HCT116 (cell line): ENCODE measurements at regions not wholly inside any gene's neighbourhood (a gene's known extent, or its start where the extent isn't known, plus 50 kb on each side); places are given as distances from the start of the nearest gene placed in this dataset.

ENCODE experiments used
- ATAC-seq: fragments of 200-7000 bp; cut with Tn5 transposase; 2 replicates; pipeline ENCODE4 v1.9.1; 2020; ENCODE audit warnings: mild to moderate bottlenecking, moderate library complexity
- BruUV-seq: library from RNA; stranded (reverse); fragments of 400-500 nt; replicated peaks from 2 replicates; lab custom pipeline; 2021; lab: Mats Ljungman, UMichigan
- CTCF ChIA-PET: fragments of 300-600 bp; sonication (Branson Sonifier 250); formaldehyde crosslinking; loops from one replicate; lab custom pipeline; 2021; ENCODE audit warnings: antibody characterized with exemption; lab: Charles Lee
- POLR2A ChIA-PET: fragments of 300-600, 350-600 bp; sonication (Branson Sonifier 250); formaldehyde crosslinking; loops from one replicate; lab custom pipeline; 2021; ENCODE audit warnings: antibody characterized with exemption; lab: Charles Lee
- RAD21 ChIA-PET, 2 experiments: fragments of 300-600 bp; sonication (Branson Sonifier 250); formaldehyde crosslinking; loops; one replicate each; lab custom pipeline; 2023; ENCODE audit warnings: low total read pairs in 2 of 2; ENCODE audit not compliant: uncharacterized antibody in 2 of 2, unreplicated experiment in 2 of 2, low non-redundant PET in 1 of 2; lab: Charles Lee
- DNase-seq: peaks from one replicate; pipeline ENCODE4 v3.0.0-alpha.2; 2010; ENCODE audit warnings: low read depth, low spot score
- H2AFZ ChIP-seq: fragments of 200-600 bp; shearing (Covaris generic), sonication (generic); 2 replicates; pipeline ENCODE4 v1.6.1; 2017; ENCODE audit warnings: low read depth, mixed run types, mixed read lengths, antibody characterized with exemption, low read length; ENCODE audit not compliant: poor library complexity, severe bottlenecking
- H3K27ac ChIP-seq: 2 replicates; pipeline ENCODE4 v1.5.1; 2012; ENCODE audit warnings: low read depth, low read length
- H3K27me3 ChIP-seq: fragments of 200-600 bp; sonication (generic); 2 replicates; pipeline ENCODE4 v1.6.1; 2016; ENCODE audit warnings: mixed run types, low read length, mixed read lengths; ENCODE audit not compliant: insufficient read depth
- H3K36me3 ChIP-seq, 2 experiments: fragments of 200-500 bp in 1 of 2; fragments of 200-600 bp in 1 of 2; sonication (Bioruptor generic) in 1 of 2; sonication (generic) in 1 of 2; 2 replicates each; pipeline versions ENCODE4 v1.5.1 to v1.6.1; 2014 to 2016; ENCODE audit warnings: low read length in 2 of 2, inconsistent platforms in 1 of 2, mixed read lengths in 1 of 2, mixed run types in 1 of 2; ENCODE audit not compliant: insufficient read depth in 2 of 2, control insufficient read depth in 1 of 2
- H3K4me1 ChIP-seq, 2 experiments: fragments of 200-600 bp in 1 of 2; sonication (generic) in 1 of 2; 2 replicates each; pipeline versions ENCODE4 v1.5.1 to v1.6.1; 2012 to 2017; ENCODE audit warnings: low read length in 2 of 2, inconsistent platforms in 1 of 2, mild to moderate bottlenecking in 1 of 2, mixed read lengths in 1 of 2, mixed run types in 1 of 2, moderate library complexity in 1 of 2; ENCODE audit not compliant: insufficient read depth in 2 of 2, control insufficient read depth in 1 of 2
- H3K4me2 ChIP-seq: fragments of 200-600 bp; sonication (generic); 2 replicates; pipeline ENCODE4 v1.6.1; 2017; ENCODE audit warnings: mixed run types, low read length, mixed read lengths
- H3K4me3 ChIP-seq, 2 experiments: fragments of 200-600 bp in 1 of 2; sonication (generic) in 1 of 2; replicated peaks in 1 of 2; 2 replicates each; pipeline ENCODE4 v1.5.1; 2011 to 2016; ENCODE audit warnings: low read length in 2 of 2, control low read depth in 1 of 2, low read depth in 1 of 2, mild to moderate bottlenecking in 1 of 2, mixed read lengths in 1 of 2, mixed run types in 1 of 2
- H3K79me2 ChIP-seq: fragments of 200-600 bp; sonication (generic); 2 replicates; pipeline ENCODE4 v1.6.1; 2017; ENCODE audit warnings: mild to moderate bottlenecking, mixed run types, low read length, moderate library complexity, mixed read lengths; ENCODE audit not compliant: insufficient read depth
- H3K9ac ChIP-seq: fragments of 200-600 bp; sonication (generic); 2 replicates; pipeline ENCODE4 v1.6.1; 2016; ENCODE audit warnings: low read length, mixed read lengths
- H3K9me2 ChIP-seq: fragments of 200-600 bp; sonication (generic), shearing (Covaris generic); 2 replicates; pipeline ENCODE4 v1.6.1; 2017; ENCODE audit warnings: mixed run types, mild to moderate bottlenecking, moderate library complexity; ENCODE audit not compliant: insufficient read depth
- H3K9me3 ChIP-seq, 2 experiments: fragments of 200-500 bp in 1 of 2; fragments of 200-600 bp in 1 of 2; sonication (Bioruptor generic) in 1 of 2; sonication (generic) in 1 of 2; 2 replicates each; pipeline ENCODE4 v1.6.1; 2014 to 2017; ENCODE audit warnings: low read length in 2 of 2, mixed read lengths in 2 of 2, inconsistent platforms in 1 of 2, low read depth in 1 of 2, mild to moderate bottlenecking in 1 of 2, mixed run types in 1 of 2, moderate library complexity in 1 of 2; ENCODE audit not compliant: control insufficient read depth in 1 of 2, insufficient read depth in 1 of 2
- H4K20me1 ChIP-seq: fragments of 200-600 bp; sonication (generic), shearing (Covaris generic); 2 replicates; pipeline ENCODE4 v1.6.1; 2017; ENCODE audit warnings: mixed run types, mild to moderate bottlenecking, moderate library complexity; ENCODE audit not compliant: insufficient read depth
- ATF3 ChIP-seq: IDR thresholded peaks from 2 replicates; pipeline ENCODE4 v1.6.1; 2012
- CBX3 ChIP-seq: IDR thresholded peaks from 2 replicates; pipeline ENCODE4 v1.6.1; 2012; ENCODE audit warnings: low read depth
- CEBPB ChIP-seq: IDR thresholded peaks from 2 replicates; pipeline ENCODE4 v1.6.1; 2012; ENCODE audit warnings: low read depth
- CTCF ChIP-seq, 3 experiments: fragments of 200-600 bp in 1 of 3; sonication (generic) in 1 of 3; IDR thresholded peaks in 2 of 3; conservative IDR thresholded peaks in 1 of 3; 2 replicates each; pipeline ENCODE4 v1.5.1; 2012 to 2017; ENCODE audit warnings: low read depth in 2 of 3, low read length in 2 of 3, antibody characterized with exemption in 1 of 3, borderline replicate concordance in 1 of 3, control low read depth in 1 of 3, mild to moderate bottlenecking in 1 of 3, mixed read lengths in 1 of 3, mixed run types in 1 of 3, moderate library complexity in 1 of 3; ENCODE audit not compliant: insufficient read depth in 1 of 3
- EZH2 ChIP-seq: fragments of 200-600 bp; sonication (generic); IDR thresholded peaks from 2 replicates; pipeline ENCODE4 v1.6.1; 2017; ENCODE audit warnings: antibody characterized with exemption, mixed run types
- EZH2phosphoT487 ChIP-seq: fragments of 200-600 bp; IDR thresholded peaks from 2 replicates; pipeline ENCODE4 v1.6.1; 2018; ENCODE audit warnings: antibody characterized with exemption, borderline replicate concordance
- FOSL1 ChIP-seq: IDR thresholded peaks from 2 replicates; pipeline ENCODE4 v1.6.1; 2012; ENCODE audit warnings: low read depth
- JUND ChIP-seq: IDR thresholded peaks from 2 replicates; pipeline ENCODE4 v1.6.1; 2012
- MAX ChIP-seq: IDR thresholded peaks from 2 replicates; pipeline ENCODE4 v1.6.1; 2012
- POLR2A ChIP-seq: IDR thresholded peaks from 2 replicates; pipeline ENCODE4 v1.7.0; 2011; ENCODE audit warnings: borderline replicate concordance; ENCODE audit not compliant: insufficient read depth, insufficient read length; ENCODE audit errors: extremely low read depth
- RAD21 ChIP-seq: IDR thresholded peaks from 2 replicates; pipeline ENCODE4 v1.6.1; 2012; ENCODE audit warnings: low read depth, mild to moderate bottlenecking
- REST ChIP-seq: IDR thresholded peaks from 2 replicates; pipeline ENCODE4 v1.6.1; 2012; ENCODE audit warnings: low read depth
- SIN3A ChIP-seq: IDR thresholded peaks from 2 replicates; pipeline ENCODE4 v1.6.1; 2012; ENCODE audit warnings: low read depth
- SRF ChIP-seq: IDR thresholded peaks from 2 replicates; pipeline ENCODE4 v1.6.1; 2012; ENCODE audit warnings: low read depth
- YY1 ChIP-seq: IDR thresholded peaks from 2 replicates; pipeline ENCODE4 v1.6.1; 2011; ENCODE audit warnings: low read length, low read depth, moderate library complexity, mild to moderate bottlenecking; ENCODE audit not compliant: insufficient replicate concordance; ENCODE audit errors: extremely low read depth
- ZFX ChIP-seq: fragments of 450-650 bp; IDR thresholded peaks from 2 replicates; pipeline ENCODE4 v1.6.1; 2017
- ZNF274 ChIP-seq: fragments of 200-500 bp; sonication (Bioruptor generic); IDR thresholded peaks from 2 replicates; pipeline ENCODE4 v1.6.1; 2014; ENCODE audit warnings: mild to moderate bottlenecking, low read depth, low read length, inconsistent platforms
- intact Hi-C: fragments of 100-400 bp; cut with micrococcal nuclease; formaldehyde crosslinking; loops from 2 replicates; pipeline ENCODE4 v1.10.0; 2022

- CTCF ChIA-PET, result no interaction called here
- Histone ChIP-seq H3K9me2 (no peaks in the 10 kb centered on the region), H3K27ac (no peak overlapping the region), H3K36me3 (no peaks in the 10 kb centered on the region), H3K9ac (no peak overlapping the region), H4K20me1 (no peaks in the 10 kb centered on the region)
- DNase-seq, result no peak
- BruUV-seq, result no TSS peak
- TF ChIP-seq EZH2 (no peak), FOSL1 (no peak), EZH2phosphoT487 (no peak), YY1 (no peak), SRF (no peak), ATF3 (no peak)
- TF ChIP-seq, all 23 proteins: peak for 0
- no peak for ATAC-seq
- Histone ChIP-seq H3K4me1 (no peaks in the 10 kb centered on the region), H2AFZ (no peak overlapping the region), H3K4me2 (no peak overlapping the region), H3K27me3 (no peaks in the 10 kb centered on the region), H3K9me3 (no peaks in the 10 kb centered on the region), H3K79me2 (no peaks in the 10 kb centered on the region), H3K4me3 (no peak overlapping the region)
- ChIA-PET POLR2A (no interaction called here), RAD21 (no interaction called here)
- intact Hi-C loops, result no loop called here
Observed at GRCh38 chrX:16376056-16376455, 208.8 kb downstream of the MAGEB17 start.

GRCh38 chrX:16386126-16386525 lies 218.8 kb downstream of the MAGEB17 start:
- RAD21 ChIA-PET, result no interaction called here
- POLR2A ChIA-PET, result no interaction called here
- no peak for TF ChIP-seq POLR2A
- no peak for TF ChIP-seq RAD21
- TF ChIP-seq JUND, result no peak
- TF ChIP-seq ZFX, result no peak
- no peak for TF ChIP-seq CBX3
- TF ChIP-seq CEBPB, result no peak
- no peak for TF ChIP-seq SIN3A
- no peak for TF ChIP-seq EZH2
- no peak for TF ChIP-seq CTCF (IDR thresholded peaks at IDR 0.05 in 2 of 3, conservative IDR thresholded peaks at IDR 0.05 in 1 of 3; ENCODE audit: borderline replicate concordance in 1 of 3, insufficient read depth in 1 of 3, low read depth in 2 of 3, low read length in 2 of 3)
- TF ChIP-seq MAX, result no peak
- TF ChIP-seq REST, result no peak
- TF ChIP-seq SRF, result no peak
- no peak for TF ChIP-seq FOSL1
- TF ChIP-seq ZNF274, result no peak
- TF ChIP-seq YY1, result no peak
- H3K4me3 ChIP-seq, result no peak overlapping the region
- no peaks in the 10 kb centered on the region for H3K9me2 ChIP-seq
- CTCF ChIA-PET, result no interaction called here
- no peaks in the 10 kb centered on the region for H3K9me3 ChIP-seq
- H3K4me2 ChIP-seq, result no peak overlapping the region
- intact Hi-C loops, result no loop called here
- H3K79me2 ChIP-seq, result no peaks in the 10 kb centered on the region
- H3K9ac ChIP-seq, result no peak overlapping the region
- no peaks in the 10 kb centered on the region for H3K36me3 ChIP-seq
- H3K27me3 ChIP-seq, result no peaks in the 10 kb centered on the region
- H3K27ac ChIP-seq, result no peak overlapping the region
- no peak overlapping the region for H2AFZ ChIP-seq
- ATAC-seq, result no peak
- no TSS peak for BruUV-seq
- no peaks in the 10 kb centered on the region for H3K4me1 ChIP-seq
- no peaks in the 10 kb centered on the region for H4K20me1 ChIP-seq
- DNase-seq, result no peak
